ENCODE measurements at regions not wholly inside any gene's neighbourhood (a gene's known extent, or its start where the extent isn't known, plus 50 kb on each side); places are given as distances from the start of the nearest gene placed in this dataset.

- peaks cover 0 to 12% (median 2%) of the 10 kb centered on the region in 3 donors for H3K27me3 ChIP-seq (ENCODE audit: control insufficient read depth in 3 of 3, insufficient read depth in 3 of 3, low read length in 3 of 3)
- no peak overlapping the region for H3K9ac ChIP-seq (ENCODE audit: low read depth in 1 of 3, low read length in 3 of 3)
- H3K27ac ChIP-seq (ENCODE audit: low read depth, low read length), result no peak overlapping the region
- H3K4me3 ChIP-seq (ENCODE audit: low read length in 3 of 3), result no peak overlapping the region
- no peaks in the 10 kb centered on the region for H3K9me3 ChIP-seq (ENCODE audit: control insufficient read depth in 3 of 3, low read length in 3 of 3)
- no peaks in the 10 kb centered on the region for H3K36me3 ChIP-seq (ENCODE audit: control insufficient read depth in 3 of 3, insufficient read depth in 3 of 3, low read length in 3 of 3)
- no peaks in the 10 kb centered on the region for H3K4me1 ChIP-seq (ENCODE audit: control insufficient read depth in 3 of 3, insufficient read depth in 3 of 3, low read length in 3 of 3)
These were observed 58.2 kb downstream of the ESM1 start for GRCh38 chr5:54927097-54927746.

- Histone ChIP-seq H3K4me1 (ENCODE audit: control insufficient read depth in 3 of 3, insufficient read depth in 3 of 3, low read length in 3 of 3) (no peaks in the 10 kb centered on the region), H3K4me3 (ENCODE audit: low read length in 3 of 3) (no peak overlapping the region), H3K36me3 (ENCODE audit: control insufficient read depth in 3 of 3, insufficient read depth in 3 of 3, low read length in 3 of 3) (no peaks in the 10 kb centered on the region), H3K9me3 (ENCODE audit: control insufficient read depth in 3 of 3, low read length in 3 of 3) (no peaks in the 10 kb centered on the region), H3K27me3 (ENCODE audit: control insufficient read depth in 3 of 3, insufficient read depth in 3 of 3, low read length in 3 of 3) (no peaks in the 10 kb centered on the region), H3K27ac (ENCODE audit: low read depth, low read length) (no peak overlapping the region), H3K9ac (ENCODE audit: low read depth in 1 of 3, low read length in 3 of 3) (no peak overlapping the region)
These were observed 60.9 kb downstream of the ESM1 start for GRCh38 chr5:54924487-54924886.

- no peaks in the 10 kb centered on the region for H3K9me3 ChIP-seq (ENCODE audit: control insufficient read depth in 3 of 3, low read length in 3 of 3)
- H3K27me3 ChIP-seq (ENCODE audit: control insufficient read depth in 3 of 3, insufficient read depth in 3 of 3, low read length in 3 of 3), result no peaks in the 10 kb centered on the region
- H3K4me3 ChIP-seq (ENCODE audit: low read length in 3 of 3), result no peak overlapping the region
- H3K4me1 ChIP-seq (ENCODE audit: control insufficient read depth in 3 of 3, insufficient read depth in 3 of 3, low read length in 3 of 3), result no peaks in the 10 kb centered on the region
- no peaks in the 10 kb centered on the region for H3K36me3 ChIP-seq (ENCODE audit: control insufficient read depth in 3 of 3, insufficient read depth in 3 of 3, low read length in 3 of 3)
- H3K9ac ChIP-seq (ENCODE audit: low read depth in 1 of 3, low read length in 3 of 3), result no peak overlapping the region
- no peak overlapping the region for H3K27ac ChIP-seq (ENCODE audit: low read depth, low read length)
These were observed 68.1 kb downstream of the ESM1 start for GRCh38 chr5:54917323-54917722.

- no peaks in the 10 kb centered on the region for H3K4me1 ChIP-seq (ENCODE audit: control insufficient read depth in 3 of 3, insufficient read depth in 3 of 3, low read length in 3 of 3)
- H3K9ac ChIP-seq (ENCODE audit: low read depth in 1 of 3, low read length in 3 of 3), result no peak overlapping the region
- H3K27me3 ChIP-seq (ENCODE audit: control insufficient read depth in 3 of 3, insufficient read depth in 3 of 3, low read length in 3 of 3), result no peaks in the 10 kb centered on the region
- H3K4me3 ChIP-seq (ENCODE audit: low read length in 3 of 3), result no peak overlapping the region
- no peaks in the 10 kb centered on the region for H3K9me3 ChIP-seq (ENCODE audit: control insufficient read depth in 3 of 3, low read length in 3 of 3)
- H3K36me3 ChIP-seq (ENCODE audit: control insufficient read depth in 3 of 3, insufficient read depth in 3 of 3, low read length in 3 of 3), result no peaks in the 10 kb centered on the region
- H3K27ac ChIP-seq (ENCODE audit: low read depth, low read length), result no peak overlapping the region
These were observed 69.8 kb downstream of the ESM1 start for GRCh38 chr5:54915466-54916027.

- H3K4me3 ChIP-seq (ENCODE audit: low read length in 3 of 3), result no peak overlapping the region
- no peaks in the 10 kb centered on the region for H3K36me3 ChIP-seq (ENCODE audit: control insufficient read depth in 3 of 3, insufficient read depth in 3 of 3, low read length in 3 of 3)
- H3K9ac ChIP-seq (ENCODE audit: low read depth in 1 of 3, low read length in 3 of 3), result no peak overlapping the region
- no peaks in the 10 kb centered on the region for H3K4me1 ChIP-seq (ENCODE audit: control insufficient read depth in 3 of 3, insufficient read depth in 3 of 3, low read length in 3 of 3)
- H3K9me3 ChIP-seq (ENCODE audit: control insufficient read depth in 3 of 3, low read length in 3 of 3), result no peaks in the 10 kb centered on the region
- H3K27ac ChIP-seq (ENCODE audit: low read depth, low read length), result no peak overlapping the region
- no peaks in the 10 kb centered on the region for H3K27me3 ChIP-seq (ENCODE audit: control insufficient read depth in 3 of 3, insufficient read depth in 3 of 3, low read length in 3 of 3)
These were observed 73.4 kb downstream of the ESM1 start for GRCh38 chr5:54912021-54912420.

GRCh38 chr5:54909911-54910870, 75.2 kb downstream of the ESM1 start:
- no peaks in the 10 kb centered on the region for H3K4me1 ChIP-seq (ENCODE audit: control insufficient read depth in 3 of 3, insufficient read depth in 3 of 3, low read length in 3 of 3)
- H3K4me3 ChIP-seq (ENCODE audit: low read length in 3 of 3), result no peak overlapping the region
- H3K9me3 ChIP-seq (ENCODE audit: control insufficient read depth in 3 of 3, low read length in 3 of 3), result no peaks in the 10 kb centered on the region
- H3K27me3 ChIP-seq (ENCODE audit: control insufficient read depth in 3 of 3, insufficient read depth in 3 of 3, low read length in 3 of 3), result no peaks in the 10 kb centered on the region
- no peaks in the 10 kb centered on the region for H3K36me3 ChIP-seq (ENCODE audit: control insufficient read depth in 3 of 3, insufficient read depth in 3 of 3, low read length in 3 of 3)
- H3K9ac ChIP-seq (ENCODE audit: low read depth in 1 of 3, low read length in 3 of 3), result no peak overlapping the region
- no peak overlapping the region for H3K27ac ChIP-seq (ENCODE audit: low read depth, low read length)

- H3K36me3 ChIP-seq (ENCODE audit: control insufficient read depth in 3 of 3, insufficient read depth in 3 of 3, low read length in 3 of 3), result no peaks in the 10 kb centered on the region
- no peaks in the 10 kb centered on the region for H3K27me3 ChIP-seq (ENCODE audit: control insufficient read depth in 3 of 3, insufficient read depth in 3 of 3, low read length in 3 of 3)
- H3K9me3 ChIP-seq (ENCODE audit: control insufficient read depth in 3 of 3, low read length in 3 of 3), result no peaks in the 10 kb centered on the region
- H3K27ac ChIP-seq (ENCODE audit: low read depth, low read length), result no peak overlapping the region
- no peak overlapping the region for H3K9ac ChIP-seq (ENCODE audit: low read depth in 1 of 3, low read length in 3 of 3)
- H3K4me3 ChIP-seq (ENCODE audit: low read length in 3 of 3), result no peak overlapping the region
- H3K4me1 ChIP-seq (ENCODE audit: control insufficient read depth in 3 of 3, insufficient read depth in 3 of 3, low read length in 3 of 3), result no peaks in the 10 kb centered on the region
These were observed 76.4 kb downstream of the ESM1 start for GRCh38 chr5:54908774-54909525.

GRCh38 chr5:54905942-54906537, 79.4 kb downstream of the ESM1 start:
- Histone ChIP-seq H3K36me3 (ENCODE audit: control insufficient read depth in 3 of 3, insufficient read depth in 3 of 3, low read length in 3 of 3) (no peaks in the 10 kb centered on the region), H3K4me3 (ENCODE audit: low read length in 3 of 3) (no peak overlapping the region), H3K9me3 (ENCODE audit: control insufficient read depth in 3 of 3, low read length in 3 of 3) (no peaks in the 10 kb centered on the region), H3K27me3 (ENCODE audit: control insufficient read depth in 3 of 3, insufficient read depth in 3 of 3, low read length in 3 of 3) (peaks cover 0 to 4% (median 0%) of the 10 kb centered on the region in 3 donors), H3K27ac (ENCODE audit: low read depth, low read length) (no peak overlapping the region), H3K9ac (ENCODE audit: low read depth in 1 of 3, low read length in 3 of 3) (no peak overlapping the region), H3K4me1 (ENCODE audit: control insufficient read depth in 3 of 3, insufficient read depth in 3 of 3, low read length in 3 of 3) (peaks cover 3 to 9% (median 4%) of the 10 kb centered on the region in 3 donors)

GRCh38 chr5:54905246-54905795, 80.1 kb downstream of the ESM1 start:
- Histone ChIP-seq H3K9ac (ENCODE audit: low read depth in 1 of 3, low read length in 3 of 3) (no peak overlapping the region), H3K27ac (ENCODE audit: low read depth, low read length) (no peak overlapping the region), H3K36me3 (ENCODE audit: control insufficient read depth in 3 of 3, insufficient read depth in 3 of 3, low read length in 3 of 3) (no peaks in the 10 kb centered on the region), H3K9me3 (ENCODE audit: control insufficient read depth in 3 of 3, low read length in 3 of 3) (no peaks in the 10 kb centered on the region), H3K4me3 (ENCODE audit: low read length in 3 of 3) (no peak overlapping the region), H3K4me1 (ENCODE audit: control insufficient read depth in 3 of 3, insufficient read depth in 3 of 3, low read length in 3 of 3) (peaks cover 4 to 9% (median 4%) of the 10 kb centered on the region in 3 donors), H3K27me3 (ENCODE audit: control insufficient read depth in 3 of 3, insufficient read depth in 3 of 3, low read length in 3 of 3) (peaks cover 0 to 4% (median 0%) of the 10 kb centered on the region in 3 donors)

Measured in skeletal muscle tissue (tissue), 3 donors.